ENCODE measurements at regions not wholly inside any gene's neighbourhood (a gene's known extent, or its start where the extent isn't known, plus 50 kb on each side); places are given as distances from the start of the nearest gene placed in this dataset.

- TF ChIP-seq CTCF (IDR thresholded peaks at IDR 0.05) (no peak), POLR2A (IDR thresholded peaks at IDR 0.05) (no peak)
Measured at GRCh38 chr3:68485051-68485450, 447.3 kb downstream of the TAFA4 start.
